SW 1271 (cell line): ENCODE measurements at regions not wholly inside any gene's neighbourhood (a gene's known extent, or its start where the extent isn't known, plus 50 kb on each side); places are given as distances from the start of the nearest gene placed in this dataset.

Source experiments
- DNase-seq, 2 experiments: peaks; one replicate each; lab custom pipeline; 2025; lab: John Stamatoyannopoulos, UW

- peak; percentile 20 to 69 for DNase-seq
Measured at GRCh38 chr20:59495894-59496510, 108.3 kb upstream of the PHACTR3 start.

- no peak for DNase-seq
Measured at GRCh38 chr20:59498291-59498690, 106.0 kb upstream of the PHACTR3 start.

- DNase-seq = no peak
Measured at GRCh38 chr20:59499863-59500262, 104.5 kb upstream of the PHACTR3 start.

GRCh38 chr20:59508729-59509128 is 95.6 kb upstream of the PHACTR3 start:
- DNase-seq = no peak

GRCh38 chr20:59512651-59513050 is 91.7 kb upstream of the PHACTR3 start:
- DNase-seq = no peak

GRCh38 chr20:59514554-59514953 is 89.8 kb upstream of the PHACTR3 start:
- DNase-seq = no peak

GRCh38 chr20:59515013-59515905 is 89.1 kb upstream of the PHACTR3 start:
- DNase-seq = peak; percentile 30 to 75

GRCh38 chr20:59515906-59516209 is 88.5 kb upstream of the PHACTR3 start:
- DNase-seq = no peak

- peak; percentile 35 to 73 for DNase-seq
Measured at GRCh38 chr20:59518881-59519706, 85.2 kb upstream of the PHACTR3 start.

- DNase-seq = no peak
Measured at GRCh38 chr20:59519707-59520014, 84.7 kb upstream of the PHACTR3 start.

GRCh38 chr20:59520814-59521213 is 83.5 kb upstream of the PHACTR3 start:
- DNase-seq = no peak

GRCh38 chr20:59525500-59526241 is 78.7 kb upstream of the PHACTR3 start:
- peak; percentile 15 to 68 for DNase-seq

GRCh38 chr20:59526242-59527225 is 77.8 kb upstream of the PHACTR3 start:
- DNase-seq = peak in 1 of 2 experiments; percentile 18

- DNase-seq = no peak
Measured at GRCh38 chr20:59530782-59531181, 73.6 kb upstream of the PHACTR3 start.

- DNase-seq = no peak
Measured at GRCh38 chr20:59537991-59538390, 66.3 kb upstream of the PHACTR3 start.

- no peak for DNase-seq
Measured at GRCh38 chr20:59547596-59547995, 56.7 kb upstream of the PHACTR3 start.
